GM21717 (cell line): ENCODE measurements at regions not wholly inside any gene's neighbourhood (a gene's known extent, or its start where the extent isn't known, plus 50 kb on each side); places are given as distances from the start of the nearest gene placed in this dataset.

ENCODE experiments used
- ATAC-seq: cut with Tn5 transposase; IDR thresholded peaks from one replicate; pipeline ENCODE4 v1.9.1; 2021; ENCODE audit warnings: mild to moderate bottlenecking, moderate library complexity; ENCODE audit not compliant: unreplicated experiment

DNA sequence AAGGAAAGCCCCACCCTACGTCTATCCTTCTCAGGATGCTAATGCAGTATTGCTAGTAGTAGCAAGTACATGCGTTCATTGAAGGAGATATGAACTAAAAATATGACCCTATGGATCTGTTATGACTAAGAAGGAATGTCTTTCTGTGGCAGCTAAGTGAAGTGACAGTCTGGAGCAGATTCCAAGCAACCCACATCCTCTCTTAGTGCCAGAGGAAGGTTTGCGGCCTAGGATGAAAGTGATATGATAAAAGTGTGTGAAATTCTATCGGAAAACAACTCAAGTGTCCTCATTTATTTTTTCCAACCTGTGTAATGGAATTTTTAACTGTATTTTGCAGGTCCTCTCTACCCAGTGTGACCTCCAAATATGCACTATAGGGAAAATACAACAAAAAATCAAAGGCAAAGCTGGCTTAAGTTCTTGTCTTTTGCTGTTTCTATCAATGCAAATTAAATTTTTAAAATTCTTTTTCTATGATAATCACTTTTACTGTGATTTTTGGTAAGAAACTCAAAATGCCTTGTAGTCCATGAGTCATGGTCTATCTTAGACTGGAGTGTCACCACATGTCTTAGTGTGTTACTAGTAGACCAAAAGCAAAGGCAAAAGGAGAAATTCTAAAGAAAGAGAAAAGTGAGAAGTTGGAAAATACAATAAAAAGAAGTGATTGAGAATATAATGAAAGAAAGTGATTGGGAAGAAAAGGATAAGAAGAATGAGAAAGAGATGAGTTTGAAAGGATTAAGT is 161.2 kb upstream of the TMCO5A start:
- no peak for ATAC-seq

DNA sequence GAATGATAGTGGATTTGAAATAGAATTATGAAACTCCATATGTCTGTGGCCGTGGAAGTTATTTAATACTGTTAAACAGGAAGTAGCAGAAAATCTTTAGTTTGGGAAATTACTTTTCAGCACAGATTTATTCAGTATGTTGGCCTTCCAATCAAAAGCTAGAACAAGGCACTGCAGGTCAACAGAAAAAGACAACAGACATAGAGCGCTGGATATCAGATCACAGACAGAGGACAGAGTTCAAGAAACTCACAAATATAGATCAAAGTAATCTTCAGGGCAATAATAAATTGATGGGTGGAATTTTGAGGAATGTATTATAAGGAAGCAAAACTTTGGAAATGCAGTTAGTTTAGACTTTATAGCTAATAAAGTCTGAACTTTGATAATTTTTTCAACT is 159.5 kb upstream of the TMCO5A start:
- no peak for ATAC-seq

DNA sequence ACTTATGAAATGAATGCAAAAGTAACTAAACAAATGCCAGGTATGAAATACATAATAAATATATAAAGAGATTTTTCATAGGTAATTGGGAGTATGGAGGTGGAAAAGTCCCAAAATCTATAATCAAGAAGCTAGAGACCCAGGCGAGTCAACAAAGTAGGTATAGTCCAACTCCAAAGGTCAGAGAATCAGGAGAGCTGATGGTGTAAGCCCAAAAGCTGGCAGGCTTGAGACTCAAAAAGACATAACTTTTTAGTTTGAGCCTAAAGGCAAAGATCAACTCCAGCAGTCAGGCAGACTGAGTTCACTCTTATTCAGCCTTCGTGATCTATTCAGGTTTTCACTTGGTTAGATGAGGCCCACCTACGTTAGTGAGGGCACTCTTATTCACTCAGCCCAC is 157.4 kb upstream of the TMCO5A start:
- ATAC-seq, result no peak

DNA sequence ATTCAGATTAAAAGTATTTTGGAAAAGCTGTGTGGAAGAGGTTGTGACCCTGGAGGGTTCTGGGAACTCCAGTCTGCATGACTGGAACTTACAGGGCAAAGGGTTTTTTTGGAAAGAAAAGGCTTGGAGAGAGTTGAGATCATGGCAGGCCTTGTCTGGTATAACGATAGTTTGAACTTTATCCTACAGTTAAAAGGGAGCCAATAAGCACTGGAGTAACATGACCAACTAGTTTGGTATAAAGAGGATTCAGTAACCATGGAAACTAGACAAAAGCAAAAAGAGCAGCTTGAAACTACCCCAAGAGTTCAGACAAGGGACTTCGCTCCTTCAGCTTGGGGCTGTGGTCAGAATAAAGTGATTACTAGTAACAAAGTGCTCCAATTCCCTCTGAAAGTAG is 151.2 kb upstream of the TMCO5A start:
- ATAC-seq, result no peak

DNA sequence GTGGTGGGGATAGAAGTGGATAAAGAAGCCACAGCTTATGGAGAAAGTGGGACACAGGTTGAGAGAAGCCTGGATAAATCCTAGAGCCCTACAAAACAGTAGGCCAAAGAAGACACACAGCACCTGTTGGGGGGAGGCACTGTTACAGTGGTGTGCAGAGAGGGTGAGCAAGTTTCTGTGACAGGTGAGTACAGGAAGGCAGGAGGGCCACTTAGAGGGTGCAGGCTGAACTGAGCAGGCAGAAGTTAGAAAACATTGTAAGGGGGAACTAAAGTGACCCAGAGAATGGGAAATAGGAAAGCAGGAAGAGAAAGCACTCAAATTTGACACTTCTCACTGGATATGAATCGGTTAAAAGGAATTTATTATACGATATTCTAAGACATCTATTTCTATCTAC is 146.1 kb upstream of the TMCO5A start:
- ATAC-seq, result no peak

DNA sequence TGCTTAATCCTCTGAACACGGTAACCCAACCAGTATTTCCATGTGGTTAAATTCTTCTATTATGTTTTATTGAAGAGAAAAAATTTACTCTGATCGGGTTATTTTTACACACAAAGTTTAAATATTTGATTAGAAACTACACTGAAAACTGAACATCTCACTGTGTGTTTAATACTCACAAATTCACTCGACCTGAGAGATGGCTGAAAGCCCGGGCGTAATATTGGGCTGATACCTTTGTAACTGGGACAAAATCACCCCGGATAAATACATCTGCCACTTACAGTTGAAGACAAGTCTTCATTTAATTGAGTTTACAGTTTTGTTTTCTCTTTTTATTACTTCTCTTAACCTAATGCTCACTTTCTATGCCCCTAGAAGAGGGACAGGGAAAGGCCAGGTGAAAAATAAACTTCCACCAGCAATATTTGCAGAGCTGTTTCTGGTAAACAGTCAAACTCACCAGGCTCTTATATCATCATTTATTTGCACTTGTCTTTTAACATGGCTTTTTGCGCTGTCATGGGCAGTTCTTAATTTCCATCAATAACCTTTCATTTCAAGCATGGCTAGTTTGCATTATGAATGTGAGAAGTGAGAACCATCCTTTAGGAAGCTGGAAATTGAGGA is 145.6 kb upstream of the TMCO5A start:
- no peak for ATAC-seq

DNA sequence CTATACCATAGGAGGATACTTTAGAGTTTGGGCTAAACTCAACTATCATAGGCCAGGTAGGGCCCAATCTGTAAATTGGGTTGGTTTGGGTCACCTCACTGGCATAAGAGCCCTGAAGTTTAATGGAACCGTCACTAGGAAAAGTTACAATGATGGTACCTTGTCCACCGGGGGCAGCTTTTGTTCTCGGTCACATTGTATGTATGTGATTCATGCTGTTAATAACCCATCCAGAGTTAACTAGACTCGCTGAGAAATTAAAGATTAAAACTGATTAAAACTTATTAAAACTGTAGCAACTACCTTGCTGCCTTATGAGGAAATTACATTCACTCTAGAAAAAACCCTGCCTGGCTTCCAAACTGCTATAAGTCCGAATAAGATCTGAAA is 145.0 kb upstream of the TMCO5A start:
- ATAC-seq, result no peak

DNA sequence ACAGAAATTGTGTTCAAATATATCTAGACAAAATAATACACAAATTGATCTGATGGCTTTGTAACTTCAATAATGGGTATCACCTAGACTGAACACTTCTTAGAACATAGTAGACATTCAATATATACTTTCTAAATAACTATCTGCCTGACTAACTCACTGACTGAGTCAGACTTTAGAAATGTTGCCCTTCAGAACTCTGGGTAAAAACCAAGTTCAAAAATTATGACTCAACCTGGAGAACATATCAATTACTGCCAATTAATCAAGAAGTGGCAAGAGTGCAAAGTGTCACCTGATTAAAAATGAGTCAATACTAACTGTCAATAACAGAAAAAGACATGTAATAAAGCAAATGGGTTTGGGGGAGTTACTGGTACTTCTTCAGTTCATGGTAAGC is 144.6 kb upstream of the TMCO5A start:
- no peak for ATAC-seq

DNA sequence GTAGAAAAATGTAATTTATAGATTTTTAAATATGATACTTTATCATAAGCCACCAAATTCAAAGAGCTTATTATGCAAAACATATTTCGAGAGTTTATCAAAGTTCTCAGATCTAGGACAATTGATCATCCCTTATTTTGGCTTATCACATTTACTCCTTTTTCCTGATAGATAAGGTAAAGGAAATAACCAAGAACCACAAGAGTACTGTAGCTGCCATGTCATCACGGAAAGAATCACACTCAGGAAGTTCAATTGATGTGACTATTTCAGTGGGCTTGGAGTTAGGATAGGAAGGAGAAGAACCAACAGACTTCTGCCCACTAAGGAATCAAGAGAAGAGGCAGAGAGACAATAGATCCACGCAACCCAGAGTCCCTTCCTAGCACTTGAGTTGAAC is 142.7 kb upstream of the TMCO5A start:
- ATAC-seq, result no peak

DNA sequence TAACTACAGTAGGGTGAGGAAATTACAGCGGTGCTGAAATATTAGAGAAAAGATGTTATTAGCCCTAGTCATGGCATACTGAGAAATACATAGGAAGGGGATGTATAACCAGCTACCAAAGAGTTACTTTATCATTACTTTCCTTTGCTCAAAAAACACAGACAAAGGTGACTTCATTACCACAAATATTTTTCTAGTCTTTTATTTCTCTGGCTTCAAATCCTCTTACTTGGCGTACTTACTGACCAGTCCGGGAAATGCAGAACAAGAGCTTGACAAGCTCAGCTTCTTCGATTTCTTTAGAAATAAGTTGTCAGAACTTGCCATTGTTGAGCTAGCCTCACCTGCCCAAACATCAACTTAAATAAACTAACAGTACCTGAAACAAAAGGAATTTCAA is 142.1 kb upstream of the TMCO5A start:
- ATAC-seq, result no peak

DNA sequence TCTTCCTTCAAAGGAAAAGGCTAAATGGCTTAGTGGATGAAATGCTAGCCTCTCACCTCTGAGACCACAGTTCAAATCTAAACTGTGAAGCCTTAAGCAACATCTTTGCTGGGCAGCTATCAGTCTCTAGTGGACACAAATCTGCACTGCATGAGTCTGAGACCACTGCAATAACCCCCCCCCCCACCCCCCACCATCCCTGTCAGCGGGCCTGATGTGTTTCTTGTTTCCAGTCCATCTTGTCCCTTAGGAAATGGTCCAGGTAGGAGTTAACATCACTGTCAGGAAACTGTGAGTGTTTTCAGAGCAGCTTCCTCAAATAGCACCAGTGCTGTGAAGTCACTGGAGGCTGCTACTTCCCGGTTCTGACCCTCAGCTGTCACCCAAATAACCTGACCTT is 140.6 kb upstream of the TMCO5A start:
- ATAC-seq, result no peak

DNA sequence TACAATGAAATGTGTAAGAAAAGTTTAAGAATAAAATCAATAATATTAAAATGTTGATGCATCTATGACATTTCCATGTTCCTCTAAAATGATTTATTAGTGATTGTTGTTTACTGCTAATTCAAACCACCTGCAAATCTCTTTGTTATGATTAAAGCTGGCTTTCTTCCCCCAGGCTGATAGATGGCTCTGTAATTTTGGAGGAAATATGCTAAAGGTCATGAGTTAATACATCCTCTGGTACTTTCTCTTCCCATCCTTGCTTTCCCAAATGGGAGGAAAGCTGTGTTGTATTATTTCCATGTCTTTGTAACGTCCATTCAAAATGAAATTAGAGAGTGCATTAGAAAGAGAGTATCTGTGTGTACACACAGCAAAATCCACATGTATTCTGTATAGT is 139.5 kb upstream of the TMCO5A start:
- ATAC-seq, result no peak

DNA sequence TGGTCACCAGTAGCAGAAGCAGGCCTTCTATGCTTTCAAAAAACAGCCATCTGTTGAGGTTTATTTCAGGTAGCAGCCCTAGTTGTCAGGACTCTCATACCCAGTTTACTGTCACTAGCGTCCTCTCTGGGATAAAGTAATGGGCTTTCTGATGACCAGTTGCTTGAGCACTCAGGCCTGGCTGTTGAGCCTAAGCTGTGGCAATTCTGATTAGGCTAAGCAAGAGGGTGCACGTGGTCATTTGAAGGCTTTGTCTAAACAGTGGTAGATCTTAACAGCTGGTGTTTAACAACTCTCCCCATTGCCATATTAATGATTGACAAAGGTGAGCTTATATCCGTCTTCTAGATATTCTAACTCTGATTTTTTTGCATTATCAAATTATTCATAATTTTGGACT is 132.9 kb upstream of the TMCO5A start:
- ATAC-seq, result no peak

DNA sequence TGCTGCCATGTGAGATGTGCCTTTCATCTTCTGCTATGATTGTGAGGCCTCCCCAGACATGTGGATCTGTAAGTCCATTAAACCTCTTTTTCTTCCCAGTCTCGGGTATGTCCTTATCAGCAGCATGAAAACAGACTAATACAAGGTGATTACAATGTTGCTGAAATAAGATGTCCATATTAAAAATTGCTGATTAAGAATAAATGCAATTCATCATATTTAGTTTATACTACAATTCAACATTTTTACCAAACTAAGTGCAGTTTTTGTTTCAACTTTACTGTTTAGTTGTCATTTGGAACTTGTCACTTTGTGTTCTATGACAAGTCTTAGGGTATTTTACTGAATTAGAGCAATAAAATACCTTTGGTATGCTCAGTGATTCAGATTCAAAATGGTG is 127.6 kb upstream of the TMCO5A start:
- no peak for ATAC-seq

DNA sequence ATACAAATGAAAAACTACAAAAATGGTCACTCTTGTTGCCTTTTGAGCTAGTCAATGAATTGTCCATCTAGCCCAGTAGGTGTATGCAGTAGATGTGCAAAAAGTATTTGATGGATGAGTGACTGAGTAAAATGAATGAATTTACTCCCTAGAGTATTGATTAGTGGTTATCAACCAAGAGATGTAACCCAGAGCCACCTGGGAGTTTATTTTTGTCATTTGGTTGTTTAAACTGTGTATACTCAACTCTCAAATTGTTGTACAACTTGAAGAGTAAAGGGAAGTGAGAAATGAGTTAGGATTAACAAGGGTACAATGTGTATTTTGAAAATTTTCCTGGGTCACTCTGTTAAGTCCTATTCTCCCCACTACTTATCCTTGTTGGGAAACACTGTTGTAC is 124.1 kb upstream of the TMCO5A start:
- no peak for ATAC-seq

DNA sequence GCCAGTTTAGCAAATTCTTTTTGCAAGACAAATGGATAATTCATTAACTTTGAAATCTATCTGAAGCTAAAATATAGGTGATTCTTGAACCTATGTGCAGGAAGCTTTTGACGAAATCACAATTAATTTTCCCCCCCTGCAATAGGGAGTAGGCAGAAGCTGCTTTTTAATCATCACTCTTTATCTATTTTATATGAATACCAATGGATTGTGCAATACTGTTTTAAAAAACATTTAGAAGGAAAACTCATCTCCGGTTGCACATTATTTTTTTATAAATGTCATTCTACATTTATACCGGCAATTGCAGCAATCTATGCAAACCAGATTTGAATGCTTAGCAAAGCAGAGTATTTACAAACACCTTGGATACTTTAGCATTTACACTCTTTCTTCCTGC is 121.1 kb upstream of the TMCO5A start:
- no peak for ATAC-seq

DNA sequence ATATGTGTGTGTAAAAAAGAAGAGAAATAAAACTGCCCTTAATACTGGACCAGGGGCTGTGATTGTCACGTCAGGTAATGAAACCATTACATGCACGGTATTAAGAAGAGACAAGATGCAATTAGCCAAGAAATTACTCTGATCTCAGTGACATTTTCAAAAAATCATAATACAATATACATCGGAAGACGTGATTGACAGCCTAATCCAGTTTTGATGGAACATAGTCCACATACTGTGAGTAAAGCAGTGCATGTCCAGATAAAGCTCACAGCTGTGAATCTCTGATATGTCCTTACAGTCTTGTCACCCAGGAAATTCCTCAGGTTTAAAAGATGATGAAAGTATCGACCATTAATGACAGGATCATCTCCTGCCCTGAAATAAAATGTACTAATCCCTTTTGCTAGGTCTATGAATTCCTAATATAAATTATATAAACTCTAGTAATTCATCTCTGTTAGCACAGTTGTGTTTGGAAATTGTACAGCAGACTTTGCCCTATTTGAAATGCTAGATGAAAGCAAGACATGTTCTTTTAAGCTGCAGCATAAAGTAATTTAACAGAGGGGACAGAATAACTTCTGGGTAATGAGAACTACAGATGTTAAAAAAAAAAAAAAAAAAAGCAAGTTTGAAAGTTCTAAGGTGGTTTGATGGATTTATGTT is 119.5 kb upstream of the TMCO5A start:
- no peak for ATAC-seq

DNA sequence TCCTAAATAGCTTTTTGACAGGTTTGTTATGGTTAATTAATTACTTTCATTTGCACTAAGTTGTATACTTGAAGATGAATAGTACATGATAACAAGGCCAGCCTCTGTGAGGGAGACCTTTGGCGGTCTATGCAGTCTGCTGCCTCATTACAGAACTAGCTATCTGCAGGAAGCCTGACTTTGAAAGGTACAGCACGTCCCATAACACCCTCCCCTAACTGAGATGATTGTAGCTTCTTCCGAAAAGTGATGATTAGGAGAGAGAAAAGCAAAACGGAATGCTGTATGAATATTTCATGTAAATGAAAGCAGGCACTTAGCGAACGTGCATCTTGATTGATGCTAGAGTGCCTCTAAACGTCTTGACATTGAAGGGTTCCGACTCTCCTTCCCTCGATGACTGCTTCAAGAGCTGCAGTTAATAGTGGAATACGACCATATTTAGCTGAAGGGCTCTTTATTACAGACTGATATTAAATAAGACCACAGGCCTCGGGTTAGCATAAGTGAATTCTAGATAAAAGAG is 116.2 kb upstream of the TMCO5A start:
- ATAC-seq, result no peak

DNA sequence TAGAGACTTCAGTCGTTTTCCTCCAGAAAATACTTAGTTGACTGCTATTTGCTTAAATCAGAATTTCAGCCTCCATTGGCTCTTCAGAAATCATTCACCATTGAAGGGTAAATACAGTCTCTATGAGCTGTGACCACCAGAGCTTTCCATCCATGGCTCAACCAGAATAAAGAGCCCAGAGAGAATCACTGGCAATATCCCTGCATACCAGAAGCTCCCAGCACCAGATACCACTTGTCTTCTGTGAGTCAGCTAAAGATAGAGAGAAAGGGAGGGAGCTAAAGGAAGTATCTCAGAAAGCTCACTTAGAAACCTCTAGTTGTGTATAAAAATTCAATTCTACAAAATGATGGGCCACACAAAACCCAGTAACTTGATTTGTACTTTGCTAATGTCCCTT is 115.2 kb upstream of the TMCO5A start:
- no peak for ATAC-seq

DNA sequence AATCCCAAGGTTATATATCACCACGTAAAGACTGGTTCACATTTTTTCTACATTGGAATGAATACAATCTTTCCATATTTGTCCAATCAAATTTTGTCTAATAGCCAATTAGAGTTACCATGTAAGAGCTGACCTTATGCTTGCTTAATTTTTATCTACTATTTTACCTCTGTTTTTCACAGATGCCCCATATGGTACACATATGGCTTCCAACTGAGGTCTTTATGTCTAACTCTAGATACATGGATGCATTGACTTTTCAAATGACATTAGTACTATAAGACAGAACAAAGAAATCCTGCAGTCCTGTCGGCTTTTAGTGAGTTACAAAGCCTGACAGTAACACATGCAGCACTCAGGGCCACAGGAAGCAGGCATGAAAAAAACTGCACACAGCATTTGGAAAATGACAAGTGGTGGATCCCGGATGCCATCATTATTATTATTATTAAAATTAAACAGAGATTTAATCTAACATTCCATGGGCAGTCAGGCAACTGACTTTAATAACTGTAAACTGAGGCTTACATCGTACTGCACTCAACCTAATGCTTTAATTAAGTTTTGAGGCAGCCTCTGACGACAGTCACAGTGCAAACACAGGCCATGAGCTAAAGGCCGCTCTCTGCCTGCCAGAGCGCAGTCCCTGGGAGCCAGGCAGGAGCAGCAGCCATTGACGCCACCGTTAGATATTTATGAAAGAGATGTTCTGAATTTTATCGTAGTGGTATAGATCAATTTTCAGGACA is 113.9 kb upstream of the TMCO5A start:
- no peak for ATAC-seq

DNA sequence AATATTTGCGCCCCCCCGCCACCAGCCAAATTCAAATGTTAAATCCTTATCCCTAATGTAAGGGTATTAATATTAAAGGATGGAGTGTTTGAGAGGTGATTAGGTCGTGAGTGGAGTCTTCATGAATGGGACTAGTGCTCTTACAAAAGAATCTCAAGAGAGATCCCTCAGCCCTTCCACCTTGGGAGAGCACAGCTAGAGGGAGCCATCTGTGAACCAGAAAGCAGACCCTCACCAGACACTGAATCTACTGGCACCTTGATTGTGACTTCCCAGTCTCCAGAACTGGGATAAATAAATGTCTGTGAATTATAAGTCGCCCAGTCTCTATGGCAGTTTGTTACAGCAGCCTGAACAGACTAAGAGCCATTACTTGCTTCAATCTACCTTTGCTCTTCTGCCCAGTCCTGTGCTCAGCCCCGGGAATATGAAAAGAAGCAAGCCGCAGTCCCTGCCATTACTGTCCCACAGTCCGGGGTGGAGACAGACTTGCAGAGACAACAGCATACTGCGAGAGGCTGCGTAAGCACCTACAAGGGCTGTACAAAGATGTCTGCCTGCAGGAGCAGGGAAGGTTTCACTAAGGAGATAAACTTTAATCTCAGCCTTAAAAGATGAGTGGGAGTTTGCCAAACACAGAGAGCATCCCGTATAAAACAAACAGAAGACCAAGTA is 110.7 kb upstream of the TMCO5A start:
- ATAC-seq, result no peak
